GM18498 (cell line): ENCODE measurements at regions not wholly inside any gene's neighbourhood (a gene's known extent, or its start where the extent isn't known, plus 50 kb on each side); places are given as distances from the start of the nearest gene placed in this dataset.
"Not testable (repeated sequence)": the region's sequence is repeated elsewhere in the genome, so short reads cannot be mapped to it uniquely, and the experiment has no call there.

Experiments
- ATAC-seq: cut with Tn5 transposase; IDR thresholded peaks from one replicate; pipeline ENCODE4 v1.9.1; 2021; ENCODE audit warnings: mild to moderate bottlenecking, moderate library complexity; ENCODE audit not compliant: unreplicated experiment

- ATAC-seq: not testable (repeated sequence)
Measured at GRCh38 chr12:116327992-116328391, 50.5 kb upstream of the MED13L start.

- ATAC-seq: no peak
Measured at GRCh38 chr12:116331876-116332275, 54.4 kb upstream of the MED13L start.

GRCh38 chr12:116332705-116333380 lies 55.4 kb upstream of the MED13L start:
- ATAC-seq: no peak

- no peak for ATAC-seq
Measured at GRCh38 chr12:116333402-116333801, 55.9 kb upstream of the MED13L start.

GRCh38 chr12:116336542-116337065 lies 59.1 kb upstream of the MED13L start:
- ATAC-seq: peak; percentile 77

GRCh38 chr12:116337312-116337711 lies 59.8 kb upstream of the MED13L start:
- no peak for ATAC-seq

GRCh38 chr12:116338064-116338846 lies 60.8 kb upstream of the MED13L start:
- no peak for ATAC-seq

- ATAC-seq: no peak
Measured at GRCh38 chr12:116339062-116339461, 61.6 kb upstream of the MED13L start.

GRCh38 chr12:116339800-116340371 lies 62.4 kb upstream of the MED13L start:
- no peak for ATAC-seq

GRCh38 chr12:116343331-116343884 lies 65.9 kb upstream of the MED13L start:
- ATAC-seq: no peak

- ATAC-seq: no peak
Measured at GRCh38 chr12:116346222-116346621, 68.7 kb upstream of the MED13L start.

- no peak for ATAC-seq
Measured at GRCh38 chr12:116346741-116347140, 69.2 kb upstream of the MED13L start.

- no peak for ATAC-seq
Measured at GRCh38 chr12:116347265-116347664, 69.8 kb upstream of the MED13L start.

- ATAC-seq: no peak
Measured at GRCh38 chr12:116352315-116352835, 74.9 kb upstream of the MED13L start.

- ATAC-seq: no peak
Measured at GRCh38 chr12:116353958-116354357, 76.5 kb upstream of the MED13L start.

- ATAC-seq: no peak
Measured at GRCh38 chr12:116354534-116354933, 77.0 kb upstream of the MED13L start.

- ATAC-seq: no peak
Measured at GRCh38 chr12:116354950-116355783, 77.7 kb upstream of the MED13L start.

- no peak for ATAC-seq
Measured at GRCh38 chr12:116358536-116358892, 81.0 kb upstream of the MED13L start.

- no peak for ATAC-seq
Measured at GRCh38 chr12:116358893-116359761, 81.6 kb upstream of the MED13L start.
